Mesenchymal stem cell (in vitro differentiated cells and primary cell): ENCODE measurements at regions not wholly inside any gene's neighbourhood (a gene's known extent, or its start where the extent isn't known, plus 50 kb on each side); places are given as distances from the start of the nearest gene placed in this dataset.

ENCODE experiments used
- DNase-seq: peaks from one replicate; pipeline ENCODE4 v3.0.0-alpha.2; 2013
- H2AFZ ChIP-seq: one replicate; pipeline ENCODE4 v1.6.1; 2013; ENCODE audit warnings: low read depth, mild to moderate bottlenecking, control low read depth, inconsistent platforms, low read length, moderate library complexity
- H2AK5ac ChIP-seq: 2 replicates; pipeline ENCODE4 v1.6.1; 2013; ENCODE audit warnings: low read length, moderate library complexity, mild to moderate bottlenecking, inconsistent platforms; ENCODE audit not compliant: severe bottlenecking
- H2BK120ac ChIP-seq: one replicate; pipeline ENCODE4 v1.6.1; 2013; ENCODE audit warnings: low read depth, mild to moderate bottlenecking, inconsistent platforms, low read length, moderate library complexity
- H2BK12ac ChIP-seq, 2 experiments: one replicate each; pipeline ENCODE4 v1.6.1; 2013; ENCODE audit warnings: inconsistent platforms in 2 of 2, low read length in 2 of 2, mild to moderate bottlenecking in 2 of 2, moderate library complexity in 2 of 2, control low read depth in 1 of 2
- H2BK15ac ChIP-seq: one replicate; pipeline ENCODE4 v1.6.1; 2013; ENCODE audit warnings: mild to moderate bottlenecking, low read depth, inconsistent platforms; ENCODE audit not compliant: poor library complexity, severe bottlenecking
- H2BK5ac ChIP-seq: 2 replicates; pipeline ENCODE4 v1.6.1; 2013; ENCODE audit warnings: low read depth, mild to moderate bottlenecking, low read length, control low read depth, inconsistent platforms; ENCODE audit not compliant: poor library complexity, severe bottlenecking
- H3K14ac ChIP-seq, 2 experiments: one replicate each; pipeline ENCODE4 v1.6.1; 2013; ENCODE audit warnings: inconsistent platforms in 2 of 2, low read length in 2 of 2, control low read depth in 1 of 2, mild to moderate bottlenecking in 1 of 2, moderate library complexity in 1 of 2
- H3K18ac ChIP-seq, 2 experiments: one replicate each; pipeline ENCODE4 v1.6.1; 2013; ENCODE audit warnings: inconsistent platforms in 2 of 2, low read length in 2 of 2, control low read depth in 1 of 2, low read depth in 1 of 2, mild to moderate bottlenecking in 1 of 2
- H3K23ac ChIP-seq, 2 experiments: one replicate each; pipeline ENCODE4 v1.6.1; 2013; ENCODE audit warnings: inconsistent platforms in 2 of 2, low read length in 2 of 2, mild to moderate bottlenecking in 2 of 2, moderate library complexity in 2 of 2, control low read depth in 1 of 2
- H3K27ac ChIP-seq: 2 replicates; pipeline ENCODE4 v1.5.1; 2013; ENCODE audit warnings: mild to moderate bottlenecking, moderate library complexity, low read length, control low read depth, inconsistent platforms; ENCODE audit not compliant: poor library complexity, severe bottlenecking
- H3K27me3 ChIP-seq, 2 experiments: 2 replicates each; pipeline versions ENCODE4 v1.6.1 to v1.7.0; 2013; ENCODE audit warnings: low read length in 2 of 2, mild to moderate bottlenecking in 2 of 2, moderate library complexity in 2 of 2, control low read depth in 1 of 2, inconsistent platforms in 1 of 2; ENCODE audit not compliant: control insufficient read depth in 1 of 2, insufficient read depth in 1 of 2
- H3K36me3 ChIP-seq, 2 experiments: 2 replicates each; pipeline versions ENCODE4 v1.6.1 to v1.7.0; 2013; ENCODE audit warnings: low read length in 2 of 2, control low read depth in 1 of 2, inconsistent platforms in 1 of 2, low read depth in 1 of 2, mild to moderate bottlenecking in 1 of 2; ENCODE audit not compliant: insufficient read depth in 2 of 2, control insufficient read depth in 1 of 2
- H3K4ac ChIP-seq, 2 experiments: one replicate each; pipeline ENCODE4 v1.6.1; 2013; ENCODE audit warnings: inconsistent platforms in 2 of 2, low read length in 2 of 2, mild to moderate bottlenecking in 2 of 2, moderate library complexity in 2 of 2, control low read depth in 1 of 2, low read depth in 1 of 2
- H3K4me1 ChIP-seq: 2 replicates; pipeline ENCODE4 v1.6.1; 2013; ENCODE audit warnings: low read depth, low read length, control low read depth; ENCODE audit not compliant: control insufficient read depth, insufficient read depth
- H3K4me2 ChIP-seq: 2 replicates; pipeline ENCODE4 v1.6.1; 2013; ENCODE audit warnings: low read length, mild to moderate bottlenecking, inconsistent platforms; ENCODE audit not compliant: poor library complexity, severe bottlenecking
- H3K4me3 ChIP-seq, 2 experiments: 2 replicates each; pipeline versions ENCODE4 v1.5.1 to v1.7.0; 2013; ENCODE audit warnings: low read length in 2 of 2, mild to moderate bottlenecking in 2 of 2, control low read depth in 1 of 2, low read depth in 1 of 2; ENCODE audit not compliant: insufficient read depth in 1 of 2
- H3K79me1 ChIP-seq: replicated peaks from 2 replicates; pipeline ENCODE4 v1.6.1; 2013; ENCODE audit warnings: mild to moderate bottlenecking, control low read depth, low read length, inconsistent platforms; ENCODE audit not compliant: poor library complexity, severe bottlenecking
- H3K9ac ChIP-seq: 2 replicates; pipeline ENCODE4 v1.7.0; 2013; ENCODE audit warnings: mild to moderate bottlenecking, low read length, moderate library complexity
- H3K9me3 ChIP-seq: 2 replicates; pipeline ENCODE4 v1.7.0; 2013; ENCODE audit warnings: mild to moderate bottlenecking, low read length; ENCODE audit not compliant: control insufficient read depth
- H4K8ac ChIP-seq: one replicate; pipeline ENCODE4 v1.6.1; 2013; ENCODE audit warnings: inconsistent platforms, mild to moderate bottlenecking, low read length, moderate library complexity
- H4K91ac ChIP-seq: one replicate; pipeline ENCODE4 v1.6.1; 2013; ENCODE audit warnings: mild to moderate bottlenecking, low read length, inconsistent platforms
- WGBS: methylation state at CpG from one replicate; pipeline ENCODE4 v1.1.7; 2013; ENCODE audit warnings: mixed read lengths; 5-methylcytosine and 5-hydroxymethylcytosine counted together

GRCh38 chrX:69369999-69370398 is 134.1 kb upstream of the NALF2 start:
- Histone ChIP-seq H3K18ac (no peak overlapping the region), H3K27ac (no peak overlapping the region), H2BK15ac (no peak overlapping the region), H3K9ac (no peak overlapping the region), H2AFZ (no peak overlapping the region), H3K14ac (no peak overlapping the region), H2BK12ac (no peak overlapping the region), H3K79me1 (no peaks in the 10 kb centered on the region), H4K91ac (no peak overlapping the region), H3K23ac (no peak overlapping the region), H2AK5ac (no peak overlapping the region), H3K4me3 (no peak overlapping the region), H3K4me1 (no peaks in the 10 kb centered on the region), H3K27me3 (peaks cover 0 to 51% of the 10 kb centered on the region in 2 experiments), H4K8ac (no peak overlapping the region), H3K4ac (no peak overlapping the region), H2BK120ac (no peak overlapping the region), H3K4me2 (no peak overlapping the region), H3K36me3 (no peaks in the 10 kb centered on the region), H3K9me3 (peaks cover 7% of the 10 kb centered on the region), H2BK5ac (no peak overlapping the region)
- WGBS = 87% methylated on average over 5 of the region's 5 CpGs
- no peak for DNase-seq

- Histone ChIP-seq H4K91ac (no peak overlapping the region), H3K79me1 (no peaks in the 10 kb centered on the region), H2BK15ac (no peak overlapping the region), H3K4ac (no peak overlapping the region), H2BK120ac (no peak overlapping the region), H2BK12ac (no peak overlapping the region), H3K27ac (no peak overlapping the region), H3K23ac (no peak overlapping the region), H3K9ac (no peak overlapping the region), H3K9me3 (no peaks in the 10 kb centered on the region), H2AK5ac (no peak overlapping the region), H3K36me3 (no peaks in the 10 kb centered on the region), H4K8ac (no peak overlapping the region), H3K4me3 (no peak overlapping the region), H2AFZ (no peak overlapping the region), H3K27me3 (peaks cover 0 to 56% of the 10 kb centered on the region in 2 experiments), H3K18ac (no peak overlapping the region), H3K14ac (no peak overlapping the region), H2BK5ac (no peak overlapping the region), H3K4me1 (no peaks in the 10 kb centered on the region), H3K4me2 (no peak overlapping the region)
- no peak for DNase-seq
- 90% methylated on average over 1 of the region's 2 CpGs for WGBS
Observed at GRCh38 chrX:69366183-69366582, 137.9 kb upstream of the NALF2 start.

DNA sequence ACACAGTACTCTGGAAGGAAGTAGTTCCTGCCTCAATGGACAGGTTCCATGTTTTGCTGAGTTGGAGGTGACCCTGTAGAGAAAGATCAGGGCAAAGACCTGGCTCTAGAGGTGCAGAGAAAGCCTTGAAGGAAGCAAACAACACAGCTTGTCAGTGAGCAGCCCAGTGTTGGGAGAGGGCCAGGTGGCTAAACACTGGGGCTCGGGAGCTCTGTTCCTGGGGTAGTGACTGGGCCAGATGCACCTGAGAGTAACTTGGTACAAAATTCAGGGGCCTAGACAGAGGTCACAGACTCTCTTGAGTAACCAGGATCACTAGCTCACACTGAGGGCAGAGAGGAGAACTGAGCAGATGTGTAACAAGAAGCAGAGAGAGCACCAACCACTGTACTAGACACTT is 138.4 kb upstream of the NALF2 start:
- no peak overlapping the region for H4K91ac ChIP-seq
- H2BK120ac ChIP-seq = no peak overlapping the region
- no peak overlapping the region for H3K4me2 ChIP-seq
- no peaks in the 10 kb centered on the region for H3K9me3 ChIP-seq
- no peak overlapping the region for H4K8ac ChIP-seq
- no peaks in the 10 kb centered on the region for H3K36me3 ChIP-seq
- H3K4me1 ChIP-seq = no peaks in the 10 kb centered on the region
- no peak overlapping the region for H3K27ac ChIP-seq
- H3K79me1 ChIP-seq = no peaks in the 10 kb centered on the region
- no peak overlapping the region for H2BK5ac ChIP-seq
- H3K27me3 ChIP-seq = peaks cover 0 to 58% of the 10 kb centered on the region in 2 experiments
- H2BK15ac ChIP-seq = no peak overlapping the region
- no peak overlapping the region for H2AK5ac ChIP-seq
- DNase-seq = no peak
- H3K9ac ChIP-seq = no peak overlapping the region
- H2AFZ ChIP-seq = no peak overlapping the region
- no peak overlapping the region for H3K4me3 ChIP-seq
- H3K14ac ChIP-seq = no peak overlapping the region
- no peak overlapping the region for H2BK12ac ChIP-seq
- no peak overlapping the region for H3K4ac ChIP-seq
- no peak overlapping the region for H3K18ac ChIP-seq
- no peak overlapping the region for H3K23ac ChIP-seq
- 100% methylated on average over 1 of the region's 1 CpG for WGBS

DNA sequence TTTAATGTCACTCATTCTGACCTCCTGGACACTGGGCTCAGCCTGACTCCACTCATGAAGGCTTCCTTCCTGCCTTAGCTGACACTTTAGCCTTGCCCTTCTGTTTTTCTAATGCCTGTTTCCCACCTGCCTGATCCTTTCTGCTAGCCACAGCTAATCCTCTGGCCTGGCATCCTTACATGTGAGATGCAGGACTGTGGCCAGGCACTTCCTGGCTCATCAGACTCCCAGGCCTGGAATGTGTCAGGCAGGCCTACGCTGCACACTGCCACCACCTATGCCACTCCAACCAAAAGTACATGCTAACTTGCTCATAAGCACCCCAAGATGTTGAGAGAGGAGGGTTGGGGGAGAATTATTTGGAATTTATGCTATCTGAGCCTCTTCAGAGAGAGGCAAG is 138.8 kb upstream of the NALF2 start:
- Histone ChIP-seq H3K18ac (no peak overlapping the region), H3K27me3 (peaks cover 0 to 57% of the 10 kb centered on the region in 2 experiments), H3K4me1 (no peaks in the 10 kb centered on the region), H3K14ac (no peak overlapping the region), H3K23ac (no peak overlapping the region), H3K9ac (no peak overlapping the region), H3K36me3 (no peaks in the 10 kb centered on the region), H4K91ac (no peak overlapping the region), H2BK120ac (no peak overlapping the region), H3K9me3 (no peaks in the 10 kb centered on the region), H3K4me3 (no peak overlapping the region), H2AFZ (no peak overlapping the region), H2BK15ac (no peak overlapping the region), H2BK12ac (no peak overlapping the region), H2AK5ac (no peak overlapping the region), H3K4ac (no peak overlapping the region), H3K27ac (no peak overlapping the region), H4K8ac (no peak overlapping the region), H3K79me1 (no peaks in the 10 kb centered on the region), H3K4me2 (no peak overlapping the region), H2BK5ac (no peak overlapping the region)
- WGBS = no CpG with 5 or more reads among the region's 1 CpG
- DNase-seq = no peak
